ENCODE measurements at regions not wholly inside any gene's neighbourhood (a gene's known extent, or its start where the extent isn't known, plus 50 kb on each side); places are given as distances from the start of the nearest gene placed in this dataset.
"Not testable (repeated sequence)": the region's sequence is repeated elsewhere in the genome, so short reads cannot be mapped to it uniquely, and the experiment has no call there.

DNA sequence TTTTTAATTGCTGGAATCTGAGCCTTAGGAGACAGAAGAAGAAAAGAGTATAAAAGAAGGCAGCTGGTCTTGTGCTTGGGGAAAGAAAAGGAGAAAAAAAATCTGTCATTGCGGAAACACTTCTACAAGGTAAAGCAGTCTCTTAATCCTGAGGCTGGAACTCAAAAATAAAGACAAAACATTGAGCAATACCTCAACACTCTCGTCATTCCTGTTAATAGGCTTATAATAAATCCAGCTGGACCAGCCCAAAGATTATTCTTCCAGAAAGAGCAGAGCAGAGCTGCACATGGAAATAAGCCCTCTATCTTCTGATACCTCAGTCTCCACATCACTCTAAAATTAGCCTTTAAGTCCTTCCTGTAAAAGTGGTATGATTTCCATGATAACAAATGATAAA, 62.0 kb upstream of the HIVEP1 start:
- no peak overlapping the region for H3K4me3 ChIP-seq (replicated peaks in 1 of 2; ENCODE audit: low read depth in 2 of 2, low read length in 2 of 2)
- DNase-seq (ENCODE audit: low read depth in 2 of 2): no peak
- TF ChIP-seq, protein P1, sequence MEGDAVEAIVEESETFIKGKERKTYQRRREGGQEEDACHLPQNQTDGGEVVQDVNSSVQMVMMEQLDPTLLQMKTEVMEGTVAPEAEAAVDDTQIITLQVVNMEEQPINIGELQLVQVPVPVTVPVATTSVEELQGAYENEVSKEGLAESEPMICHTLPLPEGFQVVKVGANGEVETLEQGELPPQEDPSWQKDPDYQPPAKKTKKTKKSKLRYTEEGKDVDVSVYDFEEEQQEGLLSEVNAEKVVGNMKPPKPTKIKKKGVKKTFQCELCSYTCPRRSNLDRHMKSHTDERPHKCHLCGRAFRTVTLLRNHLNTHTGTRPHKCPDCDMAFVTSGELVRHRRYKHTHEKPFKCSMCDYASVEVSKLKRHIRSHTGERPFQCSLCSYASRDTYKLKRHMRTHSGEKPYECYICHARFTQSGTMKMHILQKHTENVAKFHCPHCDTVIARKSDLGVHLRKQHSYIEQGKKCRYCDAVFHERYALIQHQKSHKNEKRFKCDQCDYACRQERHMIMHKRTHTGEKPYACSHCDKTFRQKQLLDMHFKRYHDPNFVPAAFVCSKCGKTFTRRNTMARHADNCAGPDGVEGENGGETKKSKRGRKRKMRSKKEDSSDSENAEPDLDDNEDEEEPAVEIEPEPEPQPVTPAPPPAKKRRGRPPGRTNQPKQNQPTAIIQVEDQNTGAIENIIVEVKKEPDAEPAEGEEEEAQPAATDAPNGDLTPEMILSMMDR (IDR thresholded peaks at IDR 0.05; ENCODE audit: low read depth, low read length): no peak

DNA sequence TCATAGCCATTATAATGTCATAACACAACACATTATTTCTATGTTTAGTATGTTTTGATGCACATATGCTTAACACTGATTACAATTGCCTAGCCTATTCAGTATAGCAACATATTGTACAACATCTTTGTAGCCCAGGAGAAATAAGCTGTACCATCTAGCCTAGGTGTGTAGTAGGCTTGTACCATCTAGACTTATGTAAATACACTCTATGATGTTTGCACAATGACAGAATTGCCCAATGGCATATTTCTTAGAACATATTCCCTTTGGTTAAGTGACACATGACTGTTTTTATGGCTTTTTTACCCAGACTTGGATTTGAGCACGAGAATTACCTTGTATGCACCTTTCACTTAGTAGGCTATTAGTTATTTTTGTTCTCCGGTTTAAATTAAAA, 64.5 kb upstream of the HIVEP1 start:
- TF ChIP-seq, protein P1 (IDR thresholded peaks at IDR 0.05; ENCODE audit: low read depth, low read length): no peak
- no peak overlapping the region for H3K4me3 ChIP-seq (replicated peaks in 1 of 2; ENCODE audit: low read depth in 2 of 2, low read length in 2 of 2)
- DNase-seq (ENCODE audit: low read depth in 2 of 2): no peak

DNA sequence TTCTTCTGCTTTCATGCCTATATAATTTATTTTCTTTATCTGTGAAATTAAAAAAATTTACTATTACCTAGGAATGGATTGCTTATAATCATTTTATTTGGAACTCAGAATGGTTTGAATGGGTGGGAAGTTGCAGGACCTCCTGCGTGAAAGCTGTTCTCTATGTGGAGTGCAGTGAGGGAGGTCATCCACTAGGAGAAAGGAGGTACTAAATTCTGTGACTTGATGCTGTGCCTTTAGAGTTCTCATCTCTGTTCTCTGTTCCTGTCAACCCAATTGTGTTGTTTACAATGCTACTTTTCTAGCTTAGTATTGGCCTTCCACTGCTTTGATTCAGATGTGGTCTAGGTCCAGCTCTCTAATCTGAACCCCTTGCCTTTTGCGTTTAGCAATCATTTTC, 65.0 kb upstream of the HIVEP1 start:
- H3K4me3 ChIP-seq (replicated peaks in 1 of 2; ENCODE audit: low read depth in 2 of 2, low read length in 2 of 2): no peak overlapping the region
- TF ChIP-seq, protein P1 (IDR thresholded peaks at IDR 0.05; ENCODE audit: low read depth, low read length): peak; percentile 10
- no peak for DNase-seq (ENCODE audit: low read depth in 2 of 2)

DNA sequence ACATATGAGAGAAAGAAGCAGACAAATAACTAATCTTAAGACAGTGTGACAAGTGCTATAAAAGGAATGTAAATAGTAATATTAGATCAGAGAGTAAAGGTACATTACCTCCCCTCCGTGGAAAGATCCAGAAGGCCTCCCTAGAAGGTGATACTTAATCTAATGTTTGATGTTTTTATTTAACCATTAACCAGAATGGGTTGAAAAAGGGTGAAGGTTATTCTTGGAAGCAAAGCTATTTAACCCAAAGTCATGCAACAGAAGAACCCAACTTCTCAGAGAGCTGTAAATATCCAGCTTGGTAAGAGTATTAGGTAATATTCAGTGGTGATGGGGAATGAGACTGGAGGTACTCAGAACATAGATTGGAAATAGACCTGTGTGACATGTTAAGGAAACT, 68.0 kb upstream of the HIVEP1 start:
- no peak for DNase-seq (ENCODE audit: low read depth in 2 of 2)
- TF ChIP-seq, protein P1 (IDR thresholded peaks at IDR 0.05; ENCODE audit: low read depth, low read length): no peak
- no peak overlapping the region for H3K4me3 ChIP-seq (replicated peaks in 1 of 2; ENCODE audit: low read depth in 2 of 2, low read length in 2 of 2)

DNA sequence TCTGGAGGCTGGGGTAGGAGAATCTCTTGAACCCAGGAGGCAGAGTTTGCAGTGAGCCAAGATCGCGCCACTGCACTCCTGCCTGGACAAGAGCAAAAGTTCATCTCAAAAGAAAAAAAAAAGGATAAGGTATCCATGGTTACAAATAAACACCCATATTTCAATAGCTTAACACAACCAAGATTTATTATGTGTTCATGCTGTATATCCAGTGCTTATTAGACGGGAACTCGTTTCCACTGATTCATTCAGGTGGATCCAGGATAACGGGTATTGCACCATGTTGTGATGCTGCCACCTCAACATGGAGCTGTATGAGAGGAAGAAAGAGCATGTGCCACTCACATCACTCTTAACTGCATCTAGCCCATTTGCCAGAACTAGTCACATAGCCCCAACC, 69.1 kb upstream of the HIVEP1 start:
- TF ChIP-seq, protein P1 (IDR thresholded peaks at IDR 0.05; ENCODE audit: low read depth, low read length): no peak
- DNase-seq (ENCODE audit: low read depth in 2 of 2): no peak
- no peak overlapping the region for H3K4me3 ChIP-seq (replicated peaks in 1 of 2; ENCODE audit: low read depth in 2 of 2, low read length in 2 of 2)

DNA sequence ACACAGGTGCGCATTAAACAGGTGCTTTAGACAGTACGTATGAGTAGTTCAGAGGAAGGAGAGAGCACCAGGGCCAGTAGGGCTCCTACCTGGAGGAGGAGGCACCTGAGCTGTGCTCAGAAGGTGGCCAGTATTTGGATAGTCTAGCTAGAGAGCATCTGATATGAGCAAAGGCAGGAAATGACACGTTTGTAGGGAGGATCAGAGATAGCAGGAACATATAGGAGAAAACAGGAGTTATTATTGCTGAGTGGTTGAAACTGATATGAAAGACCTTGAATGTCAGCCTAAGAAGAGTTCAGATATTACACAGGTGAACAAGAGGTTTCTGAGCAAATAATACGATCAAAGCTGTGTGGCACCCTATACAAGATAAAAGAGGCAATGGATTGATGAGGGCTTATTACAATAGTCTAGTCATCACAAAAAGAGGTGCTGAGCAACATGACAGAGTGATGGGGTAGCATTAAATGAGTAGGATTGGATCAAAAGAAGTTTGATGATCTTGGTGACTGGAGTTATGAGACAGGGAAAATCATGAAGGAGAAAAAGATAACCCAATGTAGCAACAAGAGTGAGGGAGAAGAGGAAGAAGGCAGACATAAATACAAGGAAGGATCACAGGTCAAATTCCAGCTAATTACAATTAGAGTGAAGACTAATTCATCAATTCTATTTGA, 69.8 kb upstream of the HIVEP1 start:
- no peak overlapping the region for H3K4me3 ChIP-seq (replicated peaks in 1 of 2; ENCODE audit: low read depth in 2 of 2, low read length in 2 of 2)
- no peak for DNase-seq (ENCODE audit: low read depth in 2 of 2)
- TF ChIP-seq, protein P1 (IDR thresholded peaks at IDR 0.05; ENCODE audit: low read depth, low read length): no peak

DNA sequence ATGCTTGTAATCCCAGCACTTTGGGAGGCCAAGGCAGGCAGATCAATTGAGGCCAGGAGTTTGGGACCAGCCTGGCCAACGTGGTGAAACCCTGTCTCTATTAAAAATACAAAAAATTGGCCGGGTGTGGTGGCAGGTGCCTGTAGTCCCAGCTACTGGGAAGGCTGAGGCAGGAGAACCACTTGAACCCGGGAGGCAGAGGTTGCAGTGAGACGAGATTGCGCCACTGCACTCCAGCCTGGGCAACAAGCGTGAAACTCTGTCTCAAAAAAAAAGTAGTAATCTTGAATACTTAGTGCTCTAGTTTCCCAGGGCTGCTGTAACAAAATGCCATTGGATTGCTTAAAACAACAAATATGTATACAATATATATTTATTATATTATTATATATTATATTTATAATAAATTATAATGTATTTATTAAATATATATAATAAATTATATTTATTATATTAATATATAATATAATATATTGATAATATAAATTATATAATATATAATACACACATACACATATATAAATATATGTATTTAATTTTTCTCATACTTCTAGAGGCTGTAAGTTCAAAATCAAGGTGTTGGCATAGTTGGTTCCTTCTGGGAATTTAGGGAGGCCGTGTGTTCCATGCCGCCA, 71.5 kb upstream of the HIVEP1 start:
- H3K4me3 ChIP-seq (replicated peaks in 1 of 2; ENCODE audit: low read depth in 2 of 2, low read length in 2 of 2); DNase-seq (ENCODE audit: low read depth in 2 of 2): not testable (repeated sequence)
